NB4 (cell line): ENCODE measurements at regions not wholly inside any gene's neighbourhood (a gene's known extent, or its start where the extent isn't known, plus 50 kb on each side); places are given as distances from the start of the nearest gene placed in this dataset.

Experiments used
- POLR2A ChIP-seq: IDR thresholded peaks from 2 replicates; pipeline ENCODE4 v1.6.1; 2011; ENCODE audit warnings: mild to moderate bottlenecking; ENCODE audit not compliant: insufficient read length; ENCODE audit errors: extremely low read depth
- TF ChIP-seq, protein P1 (sequence below): IDR thresholded peaks from one replicate; pipeline ENCODE4 v1.5.1; 2012; ENCODE audit warnings: low read depth, low read length
- TF ChIP-seq, protein P2 (sequence below): IDR thresholded peaks from 2 replicates; pipeline ENCODE4 v1.6.1; 2011; ENCODE audit warnings: low read depth, low read length

- TF ChIP-seq, protein P1, sequence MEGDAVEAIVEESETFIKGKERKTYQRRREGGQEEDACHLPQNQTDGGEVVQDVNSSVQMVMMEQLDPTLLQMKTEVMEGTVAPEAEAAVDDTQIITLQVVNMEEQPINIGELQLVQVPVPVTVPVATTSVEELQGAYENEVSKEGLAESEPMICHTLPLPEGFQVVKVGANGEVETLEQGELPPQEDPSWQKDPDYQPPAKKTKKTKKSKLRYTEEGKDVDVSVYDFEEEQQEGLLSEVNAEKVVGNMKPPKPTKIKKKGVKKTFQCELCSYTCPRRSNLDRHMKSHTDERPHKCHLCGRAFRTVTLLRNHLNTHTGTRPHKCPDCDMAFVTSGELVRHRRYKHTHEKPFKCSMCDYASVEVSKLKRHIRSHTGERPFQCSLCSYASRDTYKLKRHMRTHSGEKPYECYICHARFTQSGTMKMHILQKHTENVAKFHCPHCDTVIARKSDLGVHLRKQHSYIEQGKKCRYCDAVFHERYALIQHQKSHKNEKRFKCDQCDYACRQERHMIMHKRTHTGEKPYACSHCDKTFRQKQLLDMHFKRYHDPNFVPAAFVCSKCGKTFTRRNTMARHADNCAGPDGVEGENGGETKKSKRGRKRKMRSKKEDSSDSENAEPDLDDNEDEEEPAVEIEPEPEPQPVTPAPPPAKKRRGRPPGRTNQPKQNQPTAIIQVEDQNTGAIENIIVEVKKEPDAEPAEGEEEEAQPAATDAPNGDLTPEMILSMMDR, result no peak
- TF ChIP-seq POLR2A, result no peak
- TF ChIP-seq, protein P2, sequence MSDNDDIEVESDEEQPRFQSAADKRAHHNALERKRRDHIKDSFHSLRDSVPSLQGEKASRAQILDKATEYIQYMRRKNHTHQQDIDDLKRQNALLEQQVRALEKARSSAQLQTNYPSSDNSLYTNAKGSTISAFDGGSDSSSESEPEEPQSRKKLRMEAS, result no peak
Measured at GRCh38 chr6:168990019-168990751, 263.5 kb downstream of the THBS2 start.
